Esophagus squamous epithelium (tissue), 5 donors: ENCODE measurements at regions not wholly inside any gene's neighbourhood (a gene's known extent, or its start where the extent isn't known, plus 50 kb on each side); places are given as distances from the start of the nearest gene placed in this dataset.

Experiments used
- DNase-seq: peaks from one replicate; lab custom pipeline; 2025; lab: John Stamatoyannopoulos, UW
- H3K27ac ChIP-seq, 4 donors: fragments of 200-600 bp; sonication (generic); one replicate each; pipeline ENCODE4 v1.5.1; 2016 to 2019; ENCODE audit warnings: mild to moderate bottlenecking in 1 of 4
- H3K27me3 ChIP-seq, 4 donors: fragments of 200-600 bp; sonication (generic); 1 replicate in 3 of 4; 2 replicates in 1 of 4; pipeline versions ENCODE4 v1.5.1 to v1.6.0; 2017 to 2021; ENCODE audit warnings: antibody characterized with exemption in 1 of 4
- H3K36me3 ChIP-seq, 3 donors: fragments of 200-600 bp; sonication (generic); one replicate each; pipeline ENCODE4 v1.5.1; 2016 to 2019
- H3K4me1 ChIP-seq, 3 donors: fragments of 200-600 bp; sonication (generic); one replicate each; pipeline ENCODE4 v1.5.1; 2017 to 2019
- H3K4me3 ChIP-seq, 4 donors: fragments of 200-600 bp; sonication (generic); 1 replicate in 3 of 4; 2 replicates in 1 of 4; pipeline ENCODE4 v1.5.1; 2016 to 2019; ENCODE audit warnings: mild to moderate bottlenecking in 2 of 4, moderate library complexity in 1 of 4
- H3K9me3 ChIP-seq, 3 donors: fragments of 200-600 bp; sonication (generic); one replicate each; pipeline ENCODE4 v1.5.1; 2016 to 2019
- POLR2A ChIP-seq, 4 donors: fragments of 450-650 bp; IDR thresholded peaks; one replicate each; pipeline ENCODE4 v1.6.1; 2017; ENCODE audit warnings: antibody characterized with exemption in 4 of 4, mild to moderate bottlenecking in 4 of 4, moderate library complexity in 3 of 4
- WGBS, 2 donors: methylation state at CpG; one replicate each; pipeline ENCODE4 v1.1.5; 2018; 5-methylcytosine and 5-hydroxymethylcytosine counted together
- intact Hi-C: fragments of 100-400 bp; cut with DNase I; formaldehyde crosslinking; loops from one replicate; pipeline ENCODE4 v1.15.0; 2022
- TF ChIP-seq, protein P1 (sequence below), 6 experiments: fragments of 450-650 bp in 4 of 6; fragments of 200-600 bp in 2 of 6; sonication (generic) in 2 of 6; IDR thresholded peaks; one replicate each; pipeline ENCODE4 v1.5.1; 2016 to 2019; ENCODE audit warnings: antibody characterized with exemption in 6 of 6, mild to moderate bottlenecking in 4 of 6, moderate library complexity in 4 of 6
- donor health status: DM: yes; HTN: yes; CAD: no.

GRCh38 chr2:120881981-120882788 is 146.5 kb downstream of the GLI2 start:
- no peak for DNase-seq
- H3K27me3 ChIP-seq = peaks cover 0 to 35% (median 0%) of the 10 kb centered on the region in 4 donors
- WGBS, 2 donors = 43 to 59% methylated on average over 6 to 18 of the region's 21 CpGs
- no peak overlapping the region for H3K27ac ChIP-seq
- no peaks in the 10 kb centered on the region for H3K36me3 ChIP-seq
- H3K4me3 ChIP-seq = no peak overlapping the region
- peaks cover 4 to 16% (median 7%) of the 10 kb centered on the region in 3 donors for H3K4me1 ChIP-seq
- TF ChIP-seq, protein P1, sequence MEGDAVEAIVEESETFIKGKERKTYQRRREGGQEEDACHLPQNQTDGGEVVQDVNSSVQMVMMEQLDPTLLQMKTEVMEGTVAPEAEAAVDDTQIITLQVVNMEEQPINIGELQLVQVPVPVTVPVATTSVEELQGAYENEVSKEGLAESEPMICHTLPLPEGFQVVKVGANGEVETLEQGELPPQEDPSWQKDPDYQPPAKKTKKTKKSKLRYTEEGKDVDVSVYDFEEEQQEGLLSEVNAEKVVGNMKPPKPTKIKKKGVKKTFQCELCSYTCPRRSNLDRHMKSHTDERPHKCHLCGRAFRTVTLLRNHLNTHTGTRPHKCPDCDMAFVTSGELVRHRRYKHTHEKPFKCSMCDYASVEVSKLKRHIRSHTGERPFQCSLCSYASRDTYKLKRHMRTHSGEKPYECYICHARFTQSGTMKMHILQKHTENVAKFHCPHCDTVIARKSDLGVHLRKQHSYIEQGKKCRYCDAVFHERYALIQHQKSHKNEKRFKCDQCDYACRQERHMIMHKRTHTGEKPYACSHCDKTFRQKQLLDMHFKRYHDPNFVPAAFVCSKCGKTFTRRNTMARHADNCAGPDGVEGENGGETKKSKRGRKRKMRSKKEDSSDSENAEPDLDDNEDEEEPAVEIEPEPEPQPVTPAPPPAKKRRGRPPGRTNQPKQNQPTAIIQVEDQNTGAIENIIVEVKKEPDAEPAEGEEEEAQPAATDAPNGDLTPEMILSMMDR (IDR thresholded peaks at IDR 0.05) = no peak
- no peak for TF ChIP-seq POLR2A (IDR thresholded peaks at IDR 0.05)
- no peaks in the 10 kb centered on the region for H3K9me3 ChIP-seq
- intact Hi-C loops = no loop called here

DNA sequence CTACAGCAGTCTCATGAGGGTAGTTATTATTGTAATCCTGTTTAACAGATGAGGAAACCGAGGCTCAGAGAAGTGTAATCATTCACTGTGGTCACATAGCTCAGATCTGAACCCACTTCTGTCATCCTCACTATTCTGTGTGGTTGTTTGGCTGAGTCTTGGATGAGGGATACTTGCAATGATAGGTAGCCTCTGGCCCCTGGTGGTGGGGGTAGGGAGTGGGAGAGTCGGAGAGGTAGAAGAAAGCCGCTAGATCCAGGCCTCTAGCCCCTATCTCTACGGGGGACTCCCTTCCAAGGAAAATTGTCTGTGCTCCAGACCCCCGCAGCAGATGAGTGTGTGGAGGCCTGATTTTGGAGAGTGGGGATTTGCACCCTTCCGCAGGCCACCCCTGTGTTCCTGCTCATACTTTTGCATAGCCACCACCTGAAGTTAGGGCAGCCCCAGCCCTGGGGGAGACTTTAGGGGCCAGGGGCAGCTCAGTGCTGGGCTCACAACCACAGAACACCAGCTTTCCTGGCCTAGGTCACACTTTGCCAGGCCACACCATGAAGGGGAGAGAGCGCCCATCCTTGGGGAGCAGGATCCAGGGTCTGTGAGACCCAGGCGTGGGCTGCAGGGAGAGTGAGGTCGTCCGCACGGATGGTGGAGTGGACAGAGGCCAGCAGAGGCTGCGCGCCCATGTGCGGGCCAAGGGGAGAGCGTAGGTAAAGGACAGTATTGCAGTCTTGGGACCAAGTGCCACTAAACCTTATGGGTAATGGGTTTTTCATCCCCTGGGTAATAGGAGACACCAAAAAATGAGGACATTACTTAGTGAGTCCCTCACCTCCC is 148.2 kb downstream of the GLI2 start:
- intact Hi-C loops = no loop called here
- H3K4me3 ChIP-seq = no peak overlapping the region
- no peak overlapping the region for H3K27ac ChIP-seq
- peaks cover 0 to 39% (median 0%) of the 10 kb centered on the region in 4 donors for H3K27me3 ChIP-seq
- TF ChIP-seq, protein P1 (IDR thresholded peaks at IDR 0.05) = no peak
- no peak for TF ChIP-seq POLR2A (IDR thresholded peaks at IDR 0.05)
- no peaks in the 10 kb centered on the region for H3K36me3 ChIP-seq
- no peak for DNase-seq
- 88 to 92% methylated on average over 6 to 8 of the region's 15 CpGs for WGBS, 2 donors
- H3K9me3 ChIP-seq = no peaks in the 10 kb centered on the region
- peaks cover 4 to 14% (median 7%) of the 10 kb centered on the region in 3 donors for H3K4me1 ChIP-seq

GRCh38 chr2:120884472-120885290 is 149.0 kb downstream of the GLI2 start:
- peaks cover 0 to 42% (median 0%) of the 10 kb centered on the region in 4 donors for H3K27me3 ChIP-seq
- intact Hi-C loops = no loop called here
- no peak overlapping the region for H3K4me3 ChIP-seq
- H3K36me3 ChIP-seq = no peaks in the 10 kb centered on the region
- H3K27ac ChIP-seq = no peak overlapping the region
- peaks cover 0 to 7% (median 4%) of the 10 kb centered on the region in 3 donors for H3K4me1 ChIP-seq
- TF ChIP-seq, protein P1 (IDR thresholded peaks at IDR 0.05) = no peak
- no peak for TF ChIP-seq POLR2A (IDR thresholded peaks at IDR 0.05)
- no peak for DNase-seq
- 89 to 92% methylated on average over 9 to 10 of the region's 16 CpGs for WGBS, 2 donors
- no peaks in the 10 kb centered on the region for H3K9me3 ChIP-seq

GRCh38 chr2:120885321-120885720 is 149.7 kb downstream of the GLI2 start:
- Histone ChIP-seq H3K27ac (no peak overlapping the region), H3K4me3 (no peak overlapping the region), H3K36me3 (no peaks in the 10 kb centered on the region), H3K4me1 (peaks cover 0 to 7% (median 4%) of the 10 kb centered on the region in 3 donors), H3K9me3 (no peaks in the 10 kb centered on the region), H3K27me3 (peaks cover 0 to 41% (median 0%) of the 10 kb centered on the region in 4 donors)
- TF ChIP-seq, protein P1 (IDR thresholded peaks at IDR 0.05) = no peak
- intact Hi-C loops = no loop called here
- WGBS, 2 donors = 80% methylated on average over 1 of the region's 11 CpGs; no CpG with 5 or more reads in 1 of the 2 donors
- no peak for DNase-seq
